RWPE2 (cell line): ENCODE measurements at regions not wholly inside any gene's neighbourhood (a gene's known extent, or its start where the extent isn't known, plus 50 kb on each side); places are given as distances from the start of the nearest gene placed in this dataset.

Source experiments
- ATAC-seq: fragments of 200-7000 bp; cut with Tn5 transposase; 3 replicates; pipeline ENCODE4 v1.9.1; 2021; ENCODE audit warnings: low read depth
- DNase-seq: peaks from one replicate; pipeline ENCODE4 v3.0.0-alpha.2; 2020; ENCODE audit warnings: low spot score
- H3K27ac ChIP-seq: fragments of 450-650 bp; 2 replicates; pipeline ENCODE4 v1.5.1; 2017; ENCODE audit warnings: mild to moderate bottlenecking; ENCODE audit not compliant: poor library complexity, severe bottlenecking
- H3K27me3 ChIP-seq: fragments of 250-450 bp; sonication (Bioruptor Pico); 2 replicates; pipeline ENCODE4 v1.5.1; 2021; ENCODE audit warnings: mild to moderate bottlenecking, moderate library complexity; ENCODE audit not compliant: insufficient read depth, poor library complexity, severe bottlenecking
- H3K36me3 ChIP-seq: fragments of 250-450 bp; sonication (Bioruptor Pico); 2 replicates; pipeline ENCODE4 v1.5.1; 2020; ENCODE audit warnings: low read depth, mild to moderate bottlenecking, moderate library complexity
- H3K4me1 ChIP-seq: fragments of 250-450 bp; sonication (Bioruptor Pico); 2 replicates; pipeline ENCODE4 v1.5.1; 2021; ENCODE audit warnings: mild to moderate bottlenecking, moderate library complexity; ENCODE audit not compliant: insufficient read depth, poor library complexity, severe bottlenecking
- H3K4me3 ChIP-seq: fragments of 250-450 bp; sonication (Bioruptor Pico); 2 replicates; pipeline ENCODE4 v1.5.1; 2021; ENCODE audit warnings: mild to moderate bottlenecking, moderate library complexity; ENCODE audit not compliant: severe bottlenecking
- H3K9me3 ChIP-seq: fragments of 250-450 bp; sonication (Bioruptor Pico); 2 replicates; pipeline ENCODE4 v1.5.1; 2021; ENCODE audit warnings: mild to moderate bottlenecking, moderate library complexity; ENCODE audit not compliant: severe bottlenecking
- CTCF ChIP-seq: fragments of 450-650 bp; IDR thresholded peaks from one replicate; pipeline ENCODE4 v1.5.1; 2017; ENCODE audit warnings: mild to moderate bottlenecking, moderate library complexity; ENCODE audit not compliant: poor library complexity, severe bottlenecking

- Histone ChIP-seq H3K9me3 (no peaks in the 10 kb centered on the region), H3K4me1 (no peaks in the 10 kb centered on the region), H3K27ac (no peak overlapping the region), H3K4me3 (no peak overlapping the region), H3K27me3 (no peaks in the 10 kb centered on the region), H3K36me3 (no peaks in the 10 kb centered on the region)
- DNase-seq: no peak
- no peak for ATAC-seq
- TF ChIP-seq CTCF: no peak
Observed at GRCh38 chr1:219020386-219020785, 153.3 kb upstream of the LYPLAL1 start.

- no peaks in the 10 kb centered on the region for H3K4me1 ChIP-seq
- no peaks in the 10 kb centered on the region for H3K27me3 ChIP-seq
- no peak overlapping the region for H3K4me3 ChIP-seq
- DNase-seq (no peak), ATAC-seq (no peak)
- no peaks in the 10 kb centered on the region for H3K9me3 ChIP-seq
- no peaks in the 10 kb centered on the region for H3K36me3 ChIP-seq
- H3K27ac ChIP-seq: no peak overlapping the region
- no peak for TF ChIP-seq CTCF
Observed at GRCh38 chr1:219020846-219021245, 152.8 kb upstream of the LYPLAL1 start.

GRCh38 chr1:219027146-219027673, 146.5 kb upstream of the LYPLAL1 start:
- no peak for DNase-seq
- Histone ChIP-seq H3K9me3 (no peaks in the 10 kb centered on the region), H3K4me3 (no peak overlapping the region), H3K27me3 (no peaks in the 10 kb centered on the region), H3K36me3 (no peaks in the 10 kb centered on the region), H3K27ac (no peak overlapping the region), H3K4me1 (no peaks in the 10 kb centered on the region)
- no peak for ATAC-seq
- no peak for TF ChIP-seq CTCF

- TF ChIP-seq CTCF: no peak
- H3K36me3 ChIP-seq: no peaks in the 10 kb centered on the region
- DNase-seq (no peak), ATAC-seq (no peak)
- no peaks in the 10 kb centered on the region for H3K27me3 ChIP-seq
- no peak overlapping the region for H3K4me3 ChIP-seq
- no peak overlapping the region for H3K27ac ChIP-seq
- H3K4me1 ChIP-seq: no peaks in the 10 kb centered on the region
- H3K9me3 ChIP-seq: no peaks in the 10 kb centered on the region
Observed at GRCh38 chr1:219031809-219032208, 141.9 kb upstream of the LYPLAL1 start.

- H3K4me3 ChIP-seq: no peak overlapping the region
- ATAC-seq: no peak
- no peaks in the 10 kb centered on the region for H3K9me3 ChIP-seq
- no peak for DNase-seq
- H3K36me3 ChIP-seq: no peaks in the 10 kb centered on the region
- no peak for TF ChIP-seq CTCF
- no peaks in the 10 kb centered on the region for H3K4me1 ChIP-seq
- no peak overlapping the region for H3K27ac ChIP-seq
- no peaks in the 10 kb centered on the region for H3K27me3 ChIP-seq
Observed at GRCh38 chr1:219038398-219038797, 135.3 kb upstream of the LYPLAL1 start.
